Stimulated activated CD4-positive, alpha-beta T cell treated with anti-CD3 and anti-CD28 coated beads, Interleukin-4, amount 100 ng/mL, for 4 hours (primary cell): ENCODE measurements at regions not wholly inside any gene's neighbourhood (a gene's known extent, or its start where the extent isn't known, plus 50 kb on each side); places are given as distances from the start of the nearest gene placed in this dataset.
A peak's percentile ranks its signal among the peaks of the same experiment; 100 is the strongest.

Experiments used
- DNase-seq, 2 experiments: peaks; one replicate each; pipeline ENCODE4 v3.0.0-alpha.2; 2020

DNA sequence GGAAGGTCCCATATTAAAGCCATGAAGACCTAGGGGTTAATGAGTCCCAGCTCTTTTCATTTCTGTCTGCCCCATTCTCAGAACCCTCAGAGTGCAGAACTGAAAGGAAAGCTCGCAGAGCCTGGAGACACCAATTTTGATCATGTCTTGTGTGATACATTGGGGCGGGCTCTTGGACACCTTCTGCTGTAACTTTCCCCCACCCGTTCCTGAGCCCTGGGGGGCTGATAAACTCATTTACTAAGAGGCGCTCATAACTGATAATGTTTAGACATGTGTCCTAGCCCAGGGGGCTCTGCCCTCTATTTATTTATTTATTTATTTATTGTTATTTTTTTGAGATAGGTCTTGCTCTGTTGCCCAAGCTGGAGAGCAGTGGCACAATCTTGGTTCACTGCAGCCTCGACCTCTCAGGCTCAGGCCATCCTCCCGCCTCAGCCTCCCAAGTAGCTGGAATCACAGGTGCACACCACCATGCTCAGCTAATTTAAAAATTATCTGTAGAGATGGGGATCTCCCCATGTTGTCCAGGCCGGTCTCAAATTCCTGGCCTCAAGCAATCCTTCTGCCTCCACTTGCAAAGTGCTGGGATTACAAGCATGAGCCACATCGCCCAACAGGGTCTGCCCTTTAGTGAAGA is 72.4 kb upstream of the HAAO start:
- DNase-seq = no peak

DNA sequence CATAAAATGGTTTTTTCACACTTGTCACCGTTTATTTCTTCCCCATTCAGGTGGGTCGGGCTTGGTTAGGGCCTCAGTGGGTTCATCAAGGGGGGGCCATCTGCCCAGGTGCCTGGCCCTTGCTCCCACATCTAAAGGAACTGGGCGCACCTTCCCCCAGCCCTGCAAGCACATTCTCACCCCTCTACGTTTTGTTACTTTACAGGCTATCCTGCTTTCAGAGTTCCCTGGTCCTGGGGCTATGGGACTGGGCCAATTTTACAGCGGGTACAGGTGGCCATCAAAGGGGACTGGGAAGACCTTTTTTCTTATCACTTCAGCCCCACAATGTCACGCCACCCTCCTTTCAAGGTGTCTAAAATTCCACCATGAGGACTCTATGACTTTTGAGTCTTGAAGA is 71.8 kb upstream of the HAAO start:
- DNase-seq = no peak

DNA sequence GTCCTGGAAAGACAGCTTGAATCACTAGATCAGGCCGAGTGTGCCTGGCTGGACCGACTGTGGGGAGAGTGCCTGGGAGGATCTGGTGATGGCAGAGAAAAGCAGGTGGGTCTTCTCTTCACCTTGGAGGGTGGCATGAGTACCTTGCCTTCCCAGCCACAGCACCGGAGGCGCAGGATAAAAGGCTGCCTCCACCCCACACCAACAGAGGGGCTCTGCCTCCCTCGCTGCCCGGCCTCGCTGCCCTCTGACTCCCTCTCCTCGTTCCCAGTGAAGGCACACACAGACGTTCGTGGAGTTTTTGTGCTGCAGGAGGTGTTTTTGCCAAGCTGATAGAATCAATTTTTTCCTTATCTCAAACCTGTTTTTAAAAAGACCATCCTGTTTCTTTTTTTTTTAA is 71.4 kb upstream of the HAAO start:
- DNase-seq = no peak

- DNase-seq = no peak
Observed at GRCh38 chr2:42863320-42863719, 70.9 kb upstream of the HAAO start.

DNA sequence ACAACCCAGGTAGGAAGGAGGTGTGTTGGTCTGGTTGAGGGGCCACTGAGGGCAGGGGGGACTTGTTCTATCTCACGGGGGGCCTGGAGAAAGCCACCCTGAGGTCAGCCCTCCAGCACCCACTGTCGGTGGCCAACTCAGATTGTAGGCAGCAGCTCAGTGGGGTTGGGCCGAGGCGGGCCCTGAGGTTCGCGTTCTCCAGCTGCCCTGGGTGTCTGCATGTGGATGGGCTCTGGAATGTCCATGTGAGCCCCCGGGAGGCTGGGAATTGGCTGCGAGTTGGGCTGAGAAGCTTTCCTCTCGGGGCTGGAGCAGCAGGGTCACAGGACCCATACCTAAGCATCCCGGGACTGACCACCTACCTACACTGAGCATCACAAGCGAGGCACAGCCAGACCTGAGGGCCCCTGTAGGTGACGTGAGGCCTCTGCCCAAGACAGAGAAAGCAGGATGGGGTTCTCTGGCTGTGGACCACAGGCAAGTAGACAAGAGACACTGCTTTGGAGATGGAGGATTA is 70.3 kb upstream of the HAAO start:
- DNase-seq = no peak

- DNase-seq = no peak
Observed at GRCh38 chr2:42861321-42861720, 68.9 kb upstream of the HAAO start.

DNA sequence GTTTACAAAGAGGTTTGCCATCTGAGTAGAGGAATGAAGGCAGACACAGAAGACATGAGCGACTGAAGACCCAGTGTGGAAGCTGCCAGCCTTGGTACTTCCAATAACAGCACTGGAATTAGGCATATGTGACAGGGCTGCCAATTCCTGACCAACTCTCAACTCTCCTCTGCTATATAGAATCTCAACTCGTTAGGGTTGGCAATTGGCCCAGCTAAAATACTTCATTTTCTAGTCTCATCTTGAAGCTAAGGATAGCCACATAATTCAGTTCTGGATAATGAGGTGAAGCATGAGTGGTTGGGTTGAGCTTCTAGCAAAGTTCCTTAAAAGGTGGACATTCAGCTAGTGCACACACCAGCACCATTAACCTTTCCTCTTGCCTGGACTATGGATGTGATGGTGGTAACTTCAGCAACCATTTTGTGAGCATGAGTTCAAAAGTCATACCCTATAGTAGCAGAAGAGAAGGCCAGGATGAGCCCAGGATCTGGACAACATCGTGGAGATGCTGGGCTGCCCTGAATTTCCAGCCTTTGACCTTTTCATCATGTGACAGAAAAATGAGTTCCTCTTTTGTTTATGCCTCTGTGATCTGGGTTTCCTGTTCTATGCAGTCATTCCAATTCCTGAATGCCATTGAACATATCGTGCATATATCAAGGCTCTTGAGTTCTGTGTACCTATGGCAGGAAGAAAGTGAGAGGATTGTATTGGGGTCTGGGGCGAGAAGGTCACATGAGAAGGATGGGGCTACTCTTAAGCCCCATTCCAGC is 68.1 kb upstream of the HAAO start:
- no peak for DNase-seq

DNA sequence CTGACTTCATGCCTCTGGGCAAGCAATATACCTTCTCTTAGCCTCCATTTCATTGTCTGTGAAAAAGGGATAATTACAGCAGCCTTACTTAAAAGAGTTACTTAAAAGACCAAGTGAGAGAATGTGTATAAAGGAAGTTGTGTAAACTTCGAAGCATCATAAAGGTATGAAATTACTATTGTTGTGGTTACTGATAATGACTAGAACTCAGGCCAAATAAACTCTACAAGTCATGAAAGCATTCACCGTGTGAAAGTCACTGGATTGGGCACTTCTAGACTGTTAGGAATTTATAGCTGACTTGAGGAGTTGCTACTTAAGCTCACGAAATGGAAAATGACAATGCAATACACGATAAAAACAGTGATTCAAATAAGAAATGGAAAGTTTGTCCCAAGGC is 67.4 kb upstream of the HAAO start:
- DNase-seq = no peak

GRCh38 chr2:42859006-42859552 is 66.7 kb upstream of the HAAO start:
- peak; percentile 37 to 56 for DNase-seq

DNA sequence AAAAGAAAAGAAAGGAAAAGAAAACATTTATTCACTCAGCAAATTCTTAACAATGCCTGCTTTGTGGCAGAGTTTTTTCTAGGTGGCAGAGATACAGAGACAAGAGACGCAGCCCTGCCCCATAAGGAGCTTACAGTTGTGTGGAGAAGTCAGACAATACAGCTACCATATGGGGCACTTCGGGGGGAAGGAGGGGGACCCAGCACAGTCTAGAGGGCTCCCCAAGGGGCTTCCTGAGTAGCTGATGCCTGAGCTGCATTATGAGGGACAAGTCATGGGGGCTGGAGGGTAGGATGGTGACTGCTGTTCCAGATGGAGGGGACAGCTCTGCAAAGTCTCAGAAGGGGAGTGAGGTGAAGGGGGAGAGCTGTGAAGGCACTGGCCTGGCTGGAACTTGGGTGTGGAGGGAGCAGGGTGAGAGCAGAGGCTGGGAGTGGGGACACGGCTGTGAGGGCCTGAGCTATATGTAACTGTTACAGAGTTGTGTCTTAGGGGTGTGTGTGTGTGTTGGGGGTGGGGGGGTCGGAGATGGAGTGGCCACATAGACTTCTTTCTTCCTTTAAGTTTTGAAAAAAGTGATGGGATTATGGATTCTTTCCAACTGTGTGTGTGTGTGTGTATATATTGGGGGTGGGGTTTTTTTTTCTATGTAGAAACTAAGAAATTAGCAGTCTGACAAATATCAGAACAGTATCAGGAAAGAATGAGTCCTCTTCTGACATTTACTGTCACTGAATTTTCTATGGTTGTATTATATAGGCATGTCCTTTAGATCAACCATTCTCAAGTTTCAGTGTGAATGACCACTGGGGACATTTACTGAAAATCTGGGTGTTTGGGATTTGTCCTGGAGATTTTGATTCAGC is 66.0 kb upstream of the HAAO start:
- DNase-seq = no peak

DNA sequence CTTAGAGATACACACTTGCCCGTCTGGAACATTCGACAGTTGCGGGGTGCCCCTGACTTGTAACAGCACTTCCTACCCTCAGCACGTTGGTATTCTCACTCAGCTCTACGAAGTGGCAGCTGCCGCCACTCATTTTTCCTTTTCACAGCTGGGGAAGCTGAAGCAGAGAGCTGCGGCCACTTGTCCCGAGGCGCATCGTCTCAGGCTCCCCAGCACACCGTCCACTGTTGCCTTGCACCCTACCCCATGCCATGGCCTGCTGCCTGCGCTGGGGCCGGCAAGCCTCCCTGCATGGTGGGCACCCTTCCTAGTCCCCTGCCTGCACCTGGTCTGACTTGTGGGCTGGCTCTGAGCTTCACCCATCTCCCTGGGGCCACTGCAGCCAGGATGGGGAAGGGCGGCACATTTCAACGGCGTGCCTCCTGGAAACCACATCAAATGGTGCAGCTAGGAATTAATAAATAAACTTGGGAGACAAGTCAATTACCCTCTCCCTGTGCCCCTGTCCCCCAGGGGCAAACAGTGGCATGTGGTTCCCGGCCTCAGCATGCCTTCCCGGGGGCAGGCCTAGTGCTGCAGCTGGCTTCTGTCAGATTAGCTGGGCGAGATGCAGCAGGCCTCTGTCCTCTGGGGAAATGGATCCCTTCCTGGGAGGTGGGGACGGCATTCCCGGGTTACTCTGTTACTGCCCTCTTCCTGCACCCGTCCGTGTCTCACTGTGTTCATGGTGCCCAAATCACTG is 64.7 kb upstream of the HAAO start:
- DNase-seq = no peak

DNA sequence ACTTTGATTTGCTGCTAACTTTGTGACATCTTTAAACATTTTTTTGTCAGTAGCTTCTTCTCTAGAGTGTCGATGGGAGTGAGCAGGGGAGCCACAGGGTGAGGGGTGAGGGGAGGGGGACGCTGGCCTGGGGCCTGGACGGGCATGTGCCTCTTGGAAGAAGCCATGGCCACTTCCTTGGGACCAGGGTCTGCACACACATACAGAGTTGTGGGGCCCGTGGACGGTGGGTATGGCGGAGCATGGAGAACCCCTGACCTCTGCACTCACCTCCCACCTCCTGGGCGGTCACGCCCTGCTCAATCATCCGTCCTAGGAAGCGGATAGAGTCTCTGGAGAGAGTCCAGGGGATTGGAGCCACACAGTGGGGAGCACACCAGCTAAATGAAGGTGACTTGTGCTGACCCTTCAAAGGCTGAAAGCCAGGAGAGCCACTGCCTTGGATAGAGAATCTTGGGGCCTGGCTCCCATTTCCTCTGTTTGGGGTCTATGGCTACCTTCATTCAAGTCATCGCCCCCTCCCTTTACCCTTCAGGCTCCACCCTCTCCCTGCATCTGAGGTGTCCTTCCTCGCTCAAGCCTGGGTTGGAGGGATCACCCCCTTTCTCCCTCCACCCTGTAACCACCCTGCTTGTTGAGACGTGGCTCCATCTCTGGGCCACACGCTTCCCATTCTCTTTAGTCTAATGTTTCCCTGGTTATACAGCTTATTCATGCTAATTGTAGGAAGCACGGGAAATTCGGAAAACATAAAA is 63.9 kb upstream of the HAAO start:
- no peak for DNase-seq

GRCh38 chr2:42855221-42855970 is 63.0 kb upstream of the HAAO start:
- no peak for DNase-seq

DNA sequence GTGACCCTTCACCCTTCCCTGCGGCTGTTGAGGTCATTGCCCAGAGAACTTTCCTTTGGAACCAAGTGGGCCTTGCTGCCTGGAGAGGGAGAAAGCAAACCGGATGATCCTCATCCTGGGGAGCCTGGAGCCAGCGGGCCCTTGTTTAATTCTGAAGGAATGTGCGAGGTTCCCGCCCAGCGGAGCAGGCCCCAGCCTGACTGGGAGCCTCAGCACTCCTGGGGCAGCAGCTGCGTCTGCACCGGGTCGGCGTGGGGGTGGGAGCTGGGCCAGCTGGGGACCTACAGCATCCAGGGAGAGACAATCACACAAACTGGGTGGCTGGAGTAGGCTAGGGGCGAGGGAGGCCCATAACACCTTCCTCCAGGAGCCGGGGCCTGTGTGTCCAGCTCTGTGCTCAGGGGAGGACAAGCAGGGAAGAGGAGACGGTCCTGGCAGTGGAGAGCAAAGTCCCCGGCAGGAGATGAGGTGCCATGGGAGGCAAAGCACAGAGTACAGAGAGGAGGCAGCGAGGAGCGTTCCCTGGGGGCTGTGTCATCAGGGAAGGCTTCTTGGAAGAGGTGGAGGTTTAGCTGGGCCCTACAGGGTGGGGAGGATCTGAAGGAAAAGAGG is 61.9 kb upstream of the HAAO start:
- no peak for DNase-seq

DNA sequence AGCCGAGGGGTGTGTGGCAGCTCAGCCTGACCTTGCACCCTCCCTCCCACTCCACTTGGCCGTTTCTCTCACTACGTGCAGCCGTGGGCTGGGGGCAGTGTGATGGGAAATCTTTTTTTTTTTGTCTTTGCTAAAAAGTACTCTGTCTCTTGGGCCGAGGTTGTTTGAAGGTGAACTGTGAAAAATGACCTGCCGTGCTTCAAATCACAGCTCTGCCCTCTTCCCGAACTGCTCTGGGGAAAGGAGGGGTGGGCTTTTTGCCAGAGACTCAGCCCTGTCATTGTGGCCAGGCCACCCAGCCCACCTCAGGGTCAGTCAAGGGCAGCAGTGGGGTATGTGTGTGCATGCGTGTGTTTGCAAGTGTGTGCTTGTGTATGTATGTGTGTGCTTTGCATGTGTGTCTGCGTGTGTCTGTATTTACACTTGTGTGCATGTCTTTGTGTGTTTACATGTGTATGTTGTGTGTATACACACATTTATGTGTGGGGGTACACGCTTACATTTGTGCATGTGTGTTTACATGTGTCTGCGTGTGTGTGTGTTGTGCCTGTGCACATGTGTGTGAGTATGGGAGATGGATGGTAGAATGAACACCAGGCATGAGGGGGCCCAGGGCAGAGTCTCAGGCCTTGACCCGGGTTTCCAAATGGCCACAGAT is 61.3 kb upstream of the HAAO start:
- no peak for DNase-seq

DNA sequence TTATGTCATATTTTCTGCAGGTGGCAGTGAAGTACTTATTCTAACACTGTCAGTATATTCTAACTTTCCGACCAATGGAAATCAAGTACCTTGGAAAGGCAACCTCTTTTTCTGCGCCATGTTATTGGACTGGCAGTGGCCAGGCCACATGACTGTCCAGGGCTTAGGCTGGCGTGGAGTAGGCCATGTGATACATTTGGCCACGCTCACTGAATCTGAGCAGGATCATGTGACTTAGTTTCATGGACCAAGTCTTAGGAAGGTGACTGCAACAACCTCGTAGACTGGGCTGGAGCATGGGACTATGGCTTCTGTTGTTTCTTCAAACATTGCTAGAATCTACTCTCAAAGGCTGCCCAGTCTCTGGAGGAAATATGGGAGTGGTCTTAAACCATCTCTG is 60.4 kb upstream of the HAAO start:
- no peak for DNase-seq

DNA sequence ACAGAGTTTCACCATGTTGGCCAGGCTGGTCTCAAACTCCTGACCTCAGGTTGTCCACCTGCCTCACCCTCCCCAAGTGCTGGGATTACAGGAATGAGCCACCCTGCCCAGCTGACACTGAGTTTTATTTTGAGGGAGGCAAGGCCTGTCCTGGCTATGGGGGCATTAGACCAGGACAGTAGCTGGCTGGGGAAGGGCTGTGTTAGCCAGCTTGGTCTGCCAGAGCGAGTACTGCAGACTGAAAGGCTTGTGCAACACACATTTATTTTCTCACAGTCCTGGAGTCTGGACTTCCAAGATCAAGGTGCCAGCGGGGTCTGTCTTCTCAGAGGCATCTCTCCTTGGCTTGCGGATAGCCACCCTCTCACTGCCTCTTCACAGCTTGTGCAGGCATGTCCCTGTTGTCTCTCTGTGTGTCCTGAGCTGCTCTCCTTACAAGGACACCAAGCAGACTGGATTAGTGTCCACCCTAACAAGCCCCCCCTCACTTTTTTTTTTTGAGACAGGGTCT is 59.4 kb upstream of the HAAO start:
- DNase-seq = no peak

GRCh38 chr2:42851186-42851585 is 58.8 kb upstream of the HAAO start:
- DNase-seq = no peak

DNA sequence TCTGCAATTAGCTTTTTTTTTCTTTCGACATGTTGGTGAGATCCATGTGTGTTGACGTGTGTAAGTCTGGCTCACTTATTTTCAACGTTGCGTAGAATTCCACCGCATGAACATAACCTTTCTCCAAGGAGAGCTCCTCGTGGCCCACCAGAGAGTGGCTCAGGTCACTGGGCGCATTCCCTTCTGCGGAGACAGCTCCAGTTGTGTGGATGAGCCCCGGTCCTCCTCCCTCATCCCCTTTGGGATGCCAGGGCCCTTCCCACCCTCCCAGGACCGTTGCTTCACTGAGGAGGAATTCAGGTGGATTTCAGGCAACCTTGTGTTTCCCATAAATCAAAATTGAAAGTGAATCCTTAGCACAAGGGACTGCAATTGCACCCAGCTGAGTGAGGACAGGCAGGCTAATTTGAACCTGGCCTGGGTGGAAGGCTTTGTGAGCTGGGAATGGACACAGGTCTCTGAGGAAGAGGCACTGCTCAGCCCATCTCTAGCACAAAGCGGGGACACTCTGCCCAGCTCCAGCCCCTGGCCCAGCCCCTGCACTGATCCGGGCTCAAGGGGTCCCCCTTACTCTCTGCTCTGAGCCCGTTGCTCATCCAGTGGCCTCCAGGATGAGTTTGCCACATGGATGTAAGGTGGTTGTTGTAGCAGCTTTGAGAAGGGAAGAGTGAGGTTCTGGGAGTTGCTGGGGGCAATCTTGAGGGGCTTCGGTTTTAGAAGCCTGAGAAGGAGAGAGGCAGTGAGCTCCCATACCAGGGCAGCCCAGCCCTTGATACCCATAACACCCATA is 57.8 kb upstream of the HAAO start:
- DNase-seq = no peak
